Spleen (tissue), 11 donors: ENCODE measurements at regions not wholly inside any gene's neighbourhood (a gene's known extent, or its start where the extent isn't known, plus 50 kb on each side); places are given as distances from the start of the nearest gene placed in this dataset.
"Not testable (repeated sequence)": the region's sequence is repeated elsewhere in the genome, so short reads cannot be mapped to it uniquely, and the experiment has no call there.

Experiments used
- DNase-seq: peaks from one replicate; pipeline ENCODE4 v3.0.0-alpha.2; 2020
- H3K27ac ChIP-seq, 8 donors: fragments of 200-600 bp; sonication (generic) in 7 of 8; 1 replicate in 4 of 8; 2 replicates in 4 of 8; pipeline versions ENCODE4 v1.5.0 to v1.8.0; 2016 to 2021; ENCODE audit warnings: inconsistent platforms in 4 of 8, mild to moderate bottlenecking in 4 of 8, moderate library complexity in 1 of 8
- H3K27me3 ChIP-seq, 7 donors: fragments of 200-600 bp; sonication (generic) in 6 of 7; replicated peaks in 1 of 7; 1 replicate in 4 of 7; 2 replicates in 3 of 7; pipeline versions ENCODE4 v1.5.0 to v1.8.0; 2016 to 2021; ENCODE audit warnings: inconsistent platforms in 3 of 7, mild to moderate bottlenecking in 1 of 7
- H3K36me3 ChIP-seq, 6 donors: fragments of 200-600 bp; sonication (generic) in 5 of 6; 1 replicate in 4 of 6; 2 replicates in 2 of 6; pipeline versions ENCODE4 v1.5.0 to v1.8.0; 2016 to 2021; ENCODE audit warnings: inconsistent platforms in 2 of 6
- H3K4me1 ChIP-seq, 6 donors: fragments of 200-600 bp; sonication (generic) in 5 of 6; 1 replicate in 3 of 6; 2 replicates in 3 of 6; pipeline versions ENCODE4 v1.5.0 to v1.8.0; 2016 to 2021; ENCODE audit warnings: inconsistent platforms in 3 of 6
- H3K4me3 ChIP-seq, 8 donors: fragments of 200-600 bp; sonication (generic) in 7 of 8; 1 replicate in 4 of 8; 2 replicates in 4 of 8; pipeline versions ENCODE4 v1.5.0 to v1.8.0; 2016 to 2021; ENCODE audit warnings: inconsistent platforms in 4 of 8, mild to moderate bottlenecking in 4 of 8, moderate library complexity in 2 of 8
- H3K9me3 ChIP-seq, 8 donors: fragments of 200-600 bp; sonication (generic) in 7 of 8; 1 replicate in 4 of 8; 2 replicates in 4 of 8; pipeline versions ENCODE4 v1.5.0 to v1.8.0; 2016 to 2021; ENCODE audit warnings: inconsistent platforms in 4 of 8
- POLR2A ChIP-seq, 3 donors: fragments of 450-650 bp; IDR thresholded peaks; one replicate each; pipeline ENCODE4 v1.5.1; 2017; ENCODE audit warnings: antibody characterized with exemption in 3 of 3, mild to moderate bottlenecking in 1 of 3
- POLR2AphosphoS5 ChIP-seq, 3 donors: sonication (generic); formaldehyde crosslinking; IDR thresholded peaks; one replicate each; pipeline ENCODE4 v1.5.1; 2017; ENCODE audit warnings: antibody characterized with exemption in 3 of 3
- WGBS, 5 donors: extraction: QIAGEN DNeasy Blood & Tissue Kit in 3 of 5; methylation state at CpG; one replicate each; pipeline versions ENCODE4 v1.1.5 to v1.1.7; 2013 to 2018; 5-methylcytosine and 5-hydroxymethylcytosine counted together
- intact Hi-C: fragments of 100-400 bp; cut with DNase I; formaldehyde crosslinking; loops from one replicate; pipeline ENCODE4 v1.15.0; 2023; ENCODE audit warnings: low total_unique reads
- TF ChIP-seq, protein P1 (sequence below), 11 experiments: fragments of 200-600 bp in 7 of 11; fragments of 450-650 bp in 4 of 11; sonication (generic) in 4 of 11; IDR thresholded peaks in 8 of 11; conservative IDR thresholded peaks in 3 of 11; 1 replicate in 7 of 11; 2 replicates in 4 of 11; pipeline versions ENCODE4 v1.4.0 to v1.8.0; 2016 to 2021; ENCODE audit warnings: antibody characterized with exemption in 11 of 11, inconsistent platforms in 4 of 11, mild to moderate bottlenecking in 1 of 11
- donor health status: healthy with polysubstance abuse.
- donor health status: DM: no; HTN: no; CAD: no; lungs with moderate emphysema.
- donor health status: DM: no; HTN: no; CAD: no.
- donor health status: Bipolar disorder and iron deficiency.
- donor health status: healthy.
- donor health status: DM: no; HTN: no; CAD: no.
- donor health status: DM: yes; HTN: yes; CAD: no.

DNA sequence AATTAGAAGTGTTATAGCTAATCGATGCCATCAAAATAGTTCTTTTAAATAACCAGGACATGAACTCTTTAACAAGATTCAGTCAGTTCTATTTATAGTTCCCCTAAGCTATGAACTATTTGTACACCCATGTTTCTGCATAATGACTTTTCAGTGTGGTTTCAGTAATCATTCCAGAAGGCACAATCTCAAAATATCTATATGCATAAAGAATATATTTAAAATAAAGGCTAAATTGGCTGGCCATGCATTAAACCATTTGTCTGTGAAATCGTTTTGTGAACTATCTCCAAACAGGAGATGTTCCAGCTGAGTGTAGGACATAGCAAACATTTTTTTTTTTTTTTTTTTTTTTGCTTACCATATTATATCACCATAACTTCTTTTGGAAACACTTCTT, 719.3 kb downstream of the PLCL1 start:
- no peaks in the 10 kb centered on the region for H3K9me3 ChIP-seq
- H3K36me3 ChIP-seq, result no peaks in the 10 kb centered on the region
- intact Hi-C loops, result no loop called here
- H3K27me3 ChIP-seq, result no peaks in the 10 kb centered on the region
- no peak for TF ChIP-seq POLR2A (IDR thresholded peaks at IDR 0.05)
- TF ChIP-seq, protein P1, sequence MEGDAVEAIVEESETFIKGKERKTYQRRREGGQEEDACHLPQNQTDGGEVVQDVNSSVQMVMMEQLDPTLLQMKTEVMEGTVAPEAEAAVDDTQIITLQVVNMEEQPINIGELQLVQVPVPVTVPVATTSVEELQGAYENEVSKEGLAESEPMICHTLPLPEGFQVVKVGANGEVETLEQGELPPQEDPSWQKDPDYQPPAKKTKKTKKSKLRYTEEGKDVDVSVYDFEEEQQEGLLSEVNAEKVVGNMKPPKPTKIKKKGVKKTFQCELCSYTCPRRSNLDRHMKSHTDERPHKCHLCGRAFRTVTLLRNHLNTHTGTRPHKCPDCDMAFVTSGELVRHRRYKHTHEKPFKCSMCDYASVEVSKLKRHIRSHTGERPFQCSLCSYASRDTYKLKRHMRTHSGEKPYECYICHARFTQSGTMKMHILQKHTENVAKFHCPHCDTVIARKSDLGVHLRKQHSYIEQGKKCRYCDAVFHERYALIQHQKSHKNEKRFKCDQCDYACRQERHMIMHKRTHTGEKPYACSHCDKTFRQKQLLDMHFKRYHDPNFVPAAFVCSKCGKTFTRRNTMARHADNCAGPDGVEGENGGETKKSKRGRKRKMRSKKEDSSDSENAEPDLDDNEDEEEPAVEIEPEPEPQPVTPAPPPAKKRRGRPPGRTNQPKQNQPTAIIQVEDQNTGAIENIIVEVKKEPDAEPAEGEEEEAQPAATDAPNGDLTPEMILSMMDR (IDR thresholded peaks at IDR 0.05 in 8 of 11, conservative IDR thresholded peaks at IDR 0.05 in 3 of 11), result no peak
- no peak for TF ChIP-seq POLR2AphosphoS5 (IDR thresholded peaks at IDR 0.05)
- no peak overlapping the region for H3K27ac ChIP-seq
- no peak for DNase-seq
- H3K4me3 ChIP-seq, result no peak overlapping the region
- H3K4me1 ChIP-seq, result no peaks in the 10 kb centered on the region
- WGBS, 5 donors, result 55 to 66% (median 59%) methylated on average over 2 of the region's 2 CpGs

DNA sequence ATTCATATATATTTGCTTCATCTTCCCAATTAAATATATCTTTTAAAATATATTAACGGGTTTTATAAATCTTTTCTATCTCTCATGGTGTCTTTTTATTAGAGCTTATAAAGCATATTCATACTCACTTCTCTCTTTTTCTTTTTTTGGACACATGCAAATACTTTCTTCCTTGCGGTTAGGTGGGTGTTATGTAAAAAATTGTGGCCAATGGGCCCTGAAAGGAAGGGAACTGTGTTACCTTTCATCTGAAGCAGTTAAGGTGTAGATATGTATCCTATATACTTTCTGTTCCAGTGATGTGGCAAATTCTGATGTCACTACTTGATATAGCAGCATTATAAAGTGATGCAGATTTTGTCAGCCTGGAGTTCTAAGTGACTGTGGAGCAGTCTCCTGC, 714.5 kb downstream of the PLCL1 start:
- H3K4me1 ChIP-seq, result no peaks in the 10 kb centered on the region
- H3K27me3 ChIP-seq, result no peaks in the 10 kb centered on the region
- WGBS, 5 donors, result 75 to 87% (median 76%) methylated on average over 2 of the region's 2 CpGs
- intact Hi-C loops, result no loop called here
- TF ChIP-seq POLR2A (IDR thresholded peaks at IDR 0.05) (no peak), POLR2AphosphoS5 (IDR thresholded peaks at IDR 0.05) (no peak)
- TF ChIP-seq, protein P1 (IDR thresholded peaks at IDR 0.05 in 8 of 11, conservative IDR thresholded peaks at IDR 0.05 in 3 of 11), result no peak
- no peak overlapping the region for H3K4me3 ChIP-seq
- no peak for DNase-seq
- no peak overlapping the region for H3K27ac ChIP-seq
- no peaks in the 10 kb centered on the region for H3K36me3 ChIP-seq
- peaks cover 0 to 4% (median 0%) of the 10 kb centered on the region in 8 donors for H3K9me3 ChIP-seq

DNA sequence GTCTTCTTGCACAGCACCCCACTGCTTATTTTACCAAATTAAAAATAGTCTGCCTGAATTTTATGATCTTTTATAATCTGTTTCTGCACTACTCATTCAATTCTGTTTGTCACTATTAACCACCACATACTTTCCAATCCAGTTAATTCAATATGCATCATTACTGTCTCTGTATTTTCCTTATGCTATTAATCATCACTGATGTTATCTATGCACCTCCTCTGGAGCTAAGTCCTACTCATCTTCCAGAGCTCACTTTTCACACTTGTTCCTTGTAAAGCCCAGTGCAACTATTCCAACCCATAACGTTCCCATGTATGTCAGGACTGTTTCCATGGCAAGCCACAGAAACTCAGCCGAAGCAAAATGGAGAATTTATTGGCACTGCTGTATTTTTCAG, 713.6 kb downstream of the PLCL1 start:
- Histone ChIP-seq H3K4me3 (no peak overlapping the region), H3K27me3 (no peaks in the 10 kb centered on the region), H3K4me1 (no peaks in the 10 kb centered on the region), H3K36me3 (no peaks in the 10 kb centered on the region), H3K27ac (no peak overlapping the region), H3K9me3 (peaks cover 0 to 4% (median 0%) of the 10 kb centered on the region in 8 donors)
- TF ChIP-seq POLR2A (IDR thresholded peaks at IDR 0.05), result no peak
- TF ChIP-seq POLR2AphosphoS5 (IDR thresholded peaks at IDR 0.05), result no peak
- TF ChIP-seq, protein P1 (IDR thresholded peaks at IDR 0.05 in 8 of 11, conservative IDR thresholded peaks at IDR 0.05 in 3 of 11), result no peak
- 67 to 81% (median 70%) methylated on average over 2 of the region's 2 CpGs for WGBS, 5 donors
- intact Hi-C loops, result no loop called here
- DNase-seq, result no peak

DNA sequence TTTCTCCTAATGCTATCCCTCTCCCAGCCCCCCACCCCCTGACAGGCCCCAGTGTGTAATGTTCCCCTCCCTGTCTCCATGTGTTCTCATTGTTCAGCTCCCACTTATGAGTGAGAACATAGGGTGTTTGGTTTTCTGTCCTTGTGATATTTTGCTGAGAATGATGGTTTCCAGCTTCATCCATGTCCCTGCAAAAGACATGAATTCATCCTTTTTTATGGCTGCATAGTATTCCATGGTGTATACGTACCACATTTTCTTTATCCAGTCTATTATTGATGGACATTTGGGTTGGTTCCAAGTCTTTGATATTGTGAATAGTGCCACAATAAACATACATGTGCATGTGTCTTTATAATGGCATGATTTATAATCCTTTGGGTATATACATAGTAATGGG, 704.2 kb downstream of the PLCL1 start:
- H3K36me3 ChIP-seq, H3K4me3 ChIP-seq, H3K27ac ChIP-seq, H3K27me3 ChIP-seq, H3K4me1 ChIP-seq, DNase-seq, intact Hi-C loops: not testable (repeated sequence)
- WGBS, 5 donors, result 83 to 100% (median 96%) methylated on average over 1 of the region's 1 CpG
- peaks cover 0 to 18% (median 3%) of the 10 kb centered on the region in 8 donors for H3K9me3 ChIP-seq

DNA sequence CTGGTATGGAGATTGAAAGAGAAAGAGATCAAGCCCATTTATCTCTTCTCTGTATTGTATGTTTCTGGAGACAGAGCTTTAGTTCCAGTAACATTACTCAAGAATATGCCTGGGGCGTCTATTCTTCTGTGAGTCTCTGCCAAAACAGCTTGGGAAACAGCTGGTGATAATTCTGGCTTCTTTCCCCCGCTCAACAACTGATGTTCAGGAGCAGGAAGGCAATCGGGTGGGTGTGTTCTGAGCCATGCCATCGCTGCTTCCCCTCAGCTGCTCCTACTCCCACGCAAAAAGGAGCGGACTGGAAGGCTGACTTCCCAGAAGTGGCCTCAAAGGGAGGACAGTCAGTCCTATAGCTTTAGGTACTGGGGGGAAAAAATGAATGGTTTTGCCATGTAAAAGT, 695.1 kb downstream of the PLCL1 start:
- H3K4me1 ChIP-seq, result no peaks in the 10 kb centered on the region
- H3K27ac ChIP-seq, result peak overlapping the region in 1 of 8 donors; percentile 30
- no peak overlapping the region for H3K4me3 ChIP-seq
- H3K27me3 ChIP-seq, result no peaks in the 10 kb centered on the region
- peak; percentile 36 for DNase-seq
- WGBS, 5 donors, result 33 to 43% (median 39%) methylated on average over 6 of the region's 6 CpGs
- intact Hi-C loops, result no loop called here
- no peaks in the 10 kb centered on the region for H3K36me3 ChIP-seq
- TF ChIP-seq POLR2AphosphoS5 (IDR thresholded peaks at IDR 0.05), result peak in 1 of 3 donors; percentile 39
- TF ChIP-seq, protein P1 (IDR thresholded peaks at IDR 0.05 in 8 of 11, conservative IDR thresholded peaks at IDR 0.05 in 3 of 11), result no peak
- H3K9me3 ChIP-seq, result no peaks in the 10 kb centered on the region
